CD14-positive monocyte (primary cell): ENCODE measurements at regions not wholly inside any gene's neighbourhood (a gene's known extent, or its start where the extent isn't known, plus 50 kb on each side); places are given as distances from the start of the nearest gene placed in this dataset.
"Not testable (repeated sequence)": the region's sequence is repeated elsewhere in the genome, so short reads cannot be mapped to it uniquely, and the experiment has no call there.

ENCODE experiments used
- DNase-seq, 3 donors: peaks; one replicate each; pipeline ENCODE4 v3.0.0-alpha.2; 2011 to 2022
- H2AFZ ChIP-seq: 2 replicates; pipeline ENCODE4 v1.6.0; 2012; ENCODE audit warnings: mild to moderate bottlenecking, low read depth, low read length, inconsistent platforms; ENCODE audit not compliant: insufficient read depth, poor library complexity, severe bottlenecking
- H3K27ac ChIP-seq, 2 donors: 1 replicate in 1 of 2; 2 replicates in 1 of 2; pipeline ENCODE4 v1.5.1; 2012 to 2013; ENCODE audit warnings: low read length in 2 of 2, control low read depth in 1 of 2, inconsistent platforms in 1 of 2, low read depth in 1 of 2, mild to moderate bottlenecking in 1 of 2
- H3K27me3 ChIP-seq, 2 donors: one replicate each; pipeline versions ENCODE4 v1.6.0 to v1.6.1; 2011 to 2013; ENCODE audit warnings: low read length in 2 of 2; ENCODE audit not compliant: control insufficient read depth in 2 of 2, insufficient read depth in 2 of 2
- H3K36me3 ChIP-seq, 2 donors: replicated peaks in 1 of 2; 1 replicate in 1 of 2; 2 replicates in 1 of 2; pipeline versions ENCODE4 v1.5.1 to v1.6.1; 2012 to 2013; ENCODE audit warnings: low read length in 2 of 2, control low read depth in 1 of 2, inconsistent platforms in 1 of 2, mild to moderate bottlenecking in 1 of 2; ENCODE audit not compliant: insufficient read depth in 2 of 2, control insufficient read depth in 1 of 2
- H3K4me1 ChIP-seq, 2 donors: 1 replicate in 1 of 2; 2 replicates in 1 of 2; pipeline versions ENCODE4 v1.5.1 to v1.6.1; 2012 to 2013; ENCODE audit warnings: low read length in 2 of 2, control low read depth in 1 of 2, inconsistent platforms in 1 of 2, mild to moderate bottlenecking in 1 of 2, moderate library complexity in 1 of 2; ENCODE audit not compliant: insufficient read depth in 2 of 2, control insufficient read depth in 1 of 2
- H3K4me2 ChIP-seq: replicated peaks from 2 replicates; pipeline ENCODE3; 2012; ENCODE audit warnings: low read length, moderate library complexity, mild to moderate bottlenecking; ENCODE audit not compliant: poor library complexity, severe bottlenecking; ENCODE audit errors: extremely low read depth
- H3K4me3 ChIP-seq, 3 experiments: fragments of 200-600 bp in 1 of 3; sonication (generic) in 1 of 3; replicated peaks in 1 of 3; 1 replicate in 2 of 3; 2 replicates in 1 of 3; pipeline ENCODE4 v1.5.1; 2011 to 2013; ENCODE audit warnings: low read length in 3 of 3, mild to moderate bottlenecking in 3 of 3, control low read depth in 2 of 3, low read depth in 2 of 3, inconsistent platforms in 1 of 3, moderate library complexity in 1 of 3
- H3K79me2 ChIP-seq: 2 replicates; pipeline ENCODE4 v1.6.0; 2012; ENCODE audit warnings: mild to moderate bottlenecking, control low read depth, inconsistent platforms, low read length, moderate library complexity; ENCODE audit not compliant: insufficient read depth
- H3K9ac ChIP-seq: 2 replicates; pipeline ENCODE4 v1.6.0; 2017; ENCODE audit warnings: low read length, mild to moderate bottlenecking; ENCODE audit not compliant: insufficient read depth, poor library complexity, severe bottlenecking
- H3K9me3 ChIP-seq, 2 donors: replicated peaks in 1 of 2; 1 replicate in 1 of 2; 2 replicates in 1 of 2; pipeline versions ENCODE4 v1.5.1 to v1.6.1; 2012 to 2013; ENCODE audit warnings: low read length in 2 of 2, control low read depth in 1 of 2; ENCODE audit not compliant: control insufficient read depth in 1 of 2, insufficient read depth in 1 of 2
- H4K20me1 ChIP-seq: 2 replicates; pipeline ENCODE4 v1.6.0; 2012; ENCODE audit warnings: mild to moderate bottlenecking, low read length, control low read depth, moderate library complexity; ENCODE audit not compliant: insufficient read depth
- H3K27ac Mint-ChIP-seq, 7 donors: one replicate each; pipeline ENCODE4 v1.8.0; 2020; ENCODE audit warnings: mild to moderate bottlenecking in 7 of 7, mixed read lengths in 7 of 7, moderate library complexity in 6 of 7, inconsistent platforms in 2 of 7
- H3K27me3 Mint-ChIP-seq, 3 donors: one replicate each; pipeline ENCODE4 v1.8.0; 2021 to 2022; ENCODE audit warnings: low read depth in 3 of 3, mild to moderate bottlenecking in 3 of 3, mixed read lengths in 3 of 3, moderate library complexity in 3 of 3, inconsistent platforms in 1 of 3
- H3K36me3 Mint-ChIP-seq, 2 donors: one replicate each; pipeline ENCODE4 v1.8.0; 2020; ENCODE audit warnings: mixed read lengths in 2 of 2, inconsistent platforms in 1 of 2, mild to moderate bottlenecking in 1 of 2
- H3K4me1 Mint-ChIP-seq: one replicate; pipeline ENCODE4 v1.8.0; 2020; ENCODE audit warnings: mild to moderate bottlenecking, mixed read lengths
- H3K4me3 Mint-ChIP-seq, 2 donors: one replicate each; pipeline ENCODE4 v1.8.0; 2020; ENCODE audit warnings: mild to moderate bottlenecking in 2 of 2, mixed read lengths in 2 of 2, moderate library complexity in 1 of 2
- H3K9me3 Mint-ChIP-seq, 7 donors: one replicate each; pipeline ENCODE4 v1.8.0; 2020 to 2022; ENCODE audit warnings: mixed read lengths in 7 of 7, mild to moderate bottlenecking in 6 of 7, moderate library complexity in 6 of 7, inconsistent platforms in 2 of 7
- CTCF ChIP-seq: fragments of 200-600 bp; IDR thresholded peaks from one replicate; pipeline ENCODE4 v1.8.0; 2022; ENCODE audit warnings: antibody characterized with exemption, mild to moderate bottlenecking
- WGBS: methylation state at CpG from one replicate; pipeline ENCODE4 v1.1.5; 2013; ENCODE audit warnings: missing lambda C conversion rate; ENCODE audit not compliant: insufficient coverage; 5-methylcytosine and 5-hydroxymethylcytosine counted together
- intact Hi-C, 2 donors: fragments of 100-400 bp; cut with micrococcal nuclease; formaldehyde crosslinking; loops; one replicate each; pipeline versions ENCODE4 v1.15.0 to v1.15.1; 2023

- peaks cover 0 to 1% of the 10 kb centered on the region in 2 donors for H3K9me3 ChIP-seq
- H3K27ac ChIP-seq, result no peak overlapping the region
- no peak overlapping the region for H3K4me3 Mint-ChIP-seq
- WGBS, result 94% methylated on average over 3 of the region's 7 CpGs
- H3K4me1 Mint-ChIP-seq, result no peaks in the 10 kb centered on the region
- H3K9ac ChIP-seq, result no peak overlapping the region
- H3K27me3 ChIP-seq, result no peaks in the 10 kb centered on the region
- DNase-seq, result no peak
- H3K27me3 Mint-ChIP-seq, result peaks cover 2 to 5% (median 3%) of the 10 kb centered on the region in 3 donors
- no peak overlapping the region for H3K4me3 ChIP-seq
- no peak overlapping the region for H3K4me2 ChIP-seq
- no peak for TF ChIP-seq CTCF
- peaks cover under 1 to 15% (median 7%) of the 10 kb centered on the region in 7 donors for H3K9me3 Mint-ChIP-seq
- no peaks in the 10 kb centered on the region for H3K36me3 Mint-ChIP-seq
- intact Hi-C loops, result no loop called here
- H3K4me1 ChIP-seq, result no peaks in the 10 kb centered on the region
- H3K36me3 ChIP-seq, result no peaks in the 10 kb centered on the region
- no peak overlapping the region for H3K27ac Mint-ChIP-seq
- H3K79me2 ChIP-seq, result no peaks in the 10 kb centered on the region
- H4K20me1 ChIP-seq, result no peaks in the 10 kb centered on the region
- H2AFZ ChIP-seq, result no peak overlapping the region
Measured at GRCh38 chr10:21347043-21347784, 178.3 kb downstream of the SKIDA1 start.

GRCh38 chr10:21343087-21343486 lies 182.4 kb downstream of the SKIDA1 start:
- 89% methylated on average over 1 of the region's 3 CpGs for WGBS
- no peak for TF ChIP-seq CTCF
- no peak overlapping the region for H3K4me3 Mint-ChIP-seq
- no peak overlapping the region for H3K27ac Mint-ChIP-seq
- H3K79me2 ChIP-seq, result no peaks in the 10 kb centered on the region
- H3K27me3 ChIP-seq, result no peaks in the 10 kb centered on the region
- H3K27ac ChIP-seq, result no peak overlapping the region
- no peak overlapping the region for H3K4me2 ChIP-seq
- DNase-seq, result no peak
- H4K20me1 ChIP-seq, result no peaks in the 10 kb centered on the region
- no peak overlapping the region for H3K4me3 ChIP-seq
- intact Hi-C loops, result no loop called here
- no peaks in the 10 kb centered on the region for H3K36me3 Mint-ChIP-seq
- H3K4me1 Mint-ChIP-seq, result no peaks in the 10 kb centered on the region
- peaks cover 0 to 5% (median 2%) of the 10 kb centered on the region in 3 donors for H3K27me3 Mint-ChIP-seq
- no peaks in the 10 kb centered on the region for H3K4me1 ChIP-seq
- no peak overlapping the region for H3K9ac ChIP-seq
- H2AFZ ChIP-seq, result no peak overlapping the region
- H3K9me3 ChIP-seq, result no peaks in the 10 kb centered on the region
- H3K9me3 Mint-ChIP-seq, result peaks cover 0 to 4% (median 0%) of the 10 kb centered on the region in 7 donors
- no peaks in the 10 kb centered on the region for H3K36me3 ChIP-seq

GRCh38 chr10:21342499-21342898 lies 183.0 kb downstream of the SKIDA1 start:
- H3K27me3 ChIP-seq, H3K4me3 Mint-ChIP-seq, H3K4me2 ChIP-seq, H4K20me1 ChIP-seq, H3K36me3 Mint-ChIP-seq, H3K4me3 ChIP-seq, H3K9me3 ChIP-seq, H3K36me3 ChIP-seq, H3K9ac ChIP-seq, DNase-seq, H3K4me1 Mint-ChIP-seq, H3K79me2 ChIP-seq, H3K27ac ChIP-seq, H3K4me1 ChIP-seq, H2AFZ ChIP-seq, H3K9me3 Mint-ChIP-seq, H3K27ac Mint-ChIP-seq, intact Hi-C loops, H3K27me3 Mint-ChIP-seq: not testable (repeated sequence)
- WGBS, result no CpG with 5 or more reads among the region's 1 CpG
